Right lobe of liver (tissue), 6 donors: ENCODE measurements at regions not wholly inside any gene's neighbourhood (a gene's known extent, or its start where the extent isn't known, plus 50 kb on each side); places are given as distances from the start of the nearest gene placed in this dataset.

ENCODE experiments used
- ATAC-seq, 4 donors: fragments of 200-7000 bp; cut with Tn5 transposase; one replicate each; pipeline ENCODE4 v1.9.1; 2020; ENCODE audit warnings: mild to moderate bottlenecking in 4 of 4, moderate library complexity in 4 of 4
- DNase-seq, 3 donors: peaks; one replicate each; pipeline ENCODE4 v3.0.0-alpha.2; 2020
- H3K27ac ChIP-seq, 3 donors: fragments of 200-600 bp; one replicate each; pipeline ENCODE4 v1.8.0; 2022
- H3K27me3 ChIP-seq, 2 donors: fragments of 200-600 bp; one replicate each; pipeline ENCODE4 v1.8.0; 2022
- H3K36me3 ChIP-seq, 4 donors: fragments of 200-600 bp; sonication (generic) in 1 of 4; one replicate each; pipeline versions ENCODE4 v1.5.1 to v1.8.0; 2017 to 2022; ENCODE audit warnings: control low read depth in 1 of 4
- H3K4me1 ChIP-seq, 4 donors: fragments of 200-600 bp; sonication (generic) in 1 of 4; one replicate each; pipeline versions ENCODE4 v1.5.1 to v1.8.0; 2017 to 2022; ENCODE audit warnings: control low read depth in 1 of 4
- H3K4me3 ChIP-seq, 3 donors: fragments of 200-600 bp; one replicate each; pipeline ENCODE4 v1.8.0; 2022
- H3K9me3 ChIP-seq, 4 donors: fragments of 200-600 bp; sonication (generic) in 1 of 4; one replicate each; pipeline versions ENCODE4 v1.5.1 to v1.8.0; 2017 to 2022; ENCODE audit warnings: control low read depth in 1 of 4
- CTCF ChIP-seq, 4 donors: fragments of 200-600 bp in 3 of 4; fragments of 450-650 bp in 1 of 4; IDR thresholded peaks; one replicate each; pipeline versions ENCODE4 v1.5.1 to v1.8.0; 2016 to 2022; ENCODE audit warnings: antibody characterized with exemption in 4 of 4, mild to moderate bottlenecking in 2 of 4
- POLR2A ChIP-seq: fragments of 450-650 bp; IDR thresholded peaks from one replicate; pipeline ENCODE4 v1.6.1; 2017; ENCODE audit warnings: antibody characterized with exemption, mild to moderate bottlenecking
- WGBS: methylation state at CpG from one replicate; pipeline ENCODE4 v1.1.6; 2018; ENCODE audit warnings: low coverage, low lambda C conversion rate; ENCODE audit not compliant: insufficient coverage; ENCODE audit errors: missing lambda C conversion rate; 5-methylcytosine and 5-hydroxymethylcytosine counted together
- intact Hi-C, 2 donors: fragments of 100-400 bp; cut with DNase I; formaldehyde crosslinking; loops; one replicate each; pipeline versions ENCODE4 v1.11.2 to v1.14.1; 2022
- donor health status: DM: no; HTN: yes; CAD: no.
- donor health status: DM: no; HTN: no; CAD: no.
- donor health status: DM: no; HTN: no; CAD: no.
- donor health status: DM: no; HTN: yes; CAD: no.
- donor health status: DM: no; HTN: yes; CAD: no.

DNA sequence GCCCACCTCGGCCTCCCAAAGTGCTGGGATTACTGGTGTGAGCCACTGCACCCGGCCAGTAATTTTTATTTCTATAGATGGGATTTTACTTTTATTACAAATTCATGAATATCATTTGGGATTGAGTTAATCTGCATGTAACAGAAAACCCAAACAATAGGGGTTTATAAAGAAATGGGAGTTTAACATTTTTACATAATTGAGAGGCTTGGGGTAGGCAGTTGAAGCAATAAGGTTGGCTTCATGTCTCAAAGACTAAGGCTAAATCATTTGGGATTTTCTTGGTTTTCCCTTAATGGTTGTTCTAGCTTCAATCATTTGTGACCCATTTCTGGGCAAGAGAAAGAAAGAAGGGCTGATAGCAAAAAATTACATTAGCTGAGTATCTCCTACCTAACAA lies 118.7 kb upstream of the FOXD3 start:
- ATAC-seq (no peak), DNase-seq (no peak)
- TF ChIP-seq POLR2A (no peak), CTCF (IDR thresholded peaks at IDR 0.05) (no peak)
- Histone ChIP-seq H3K9me3 (no peaks in the 10 kb centered on the region), H3K4me3 (no peak overlapping the region), H3K27me3 (peaks cover 0 to 5% of the 10 kb centered on the region in 2 donors), H3K4me1 (no peaks in the 10 kb centered on the region), H3K36me3 (no peaks in the 10 kb centered on the region), H3K27ac (no peak overlapping the region)
- intact Hi-C loops: no loop called here
- WGBS: 64% methylated on average over 2 of the region's 2 CpGs

GRCh38 chr1:63205776-63206175 lies 116.6 kb upstream of the FOXD3 start:
- TF ChIP-seq CTCF (IDR thresholded peaks at IDR 0.05): no peak
- no peak for TF ChIP-seq POLR2A
- no peaks in the 10 kb centered on the region for H3K4me1 ChIP-seq
- H3K9me3 ChIP-seq: no peaks in the 10 kb centered on the region
- no peak overlapping the region for H3K27ac ChIP-seq
- H3K27me3 ChIP-seq: peaks cover 0 to 5% of the 10 kb centered on the region in 2 donors
- intact Hi-C loops: no loop called here
- DNase-seq: no peak
- 75% methylated on average over 2 of the region's 3 CpGs for WGBS
- no peak overlapping the region for H3K4me3 ChIP-seq
- no peak for ATAC-seq
- H3K36me3 ChIP-seq: no peaks in the 10 kb centered on the region

GRCh38 chr1:63214553-63214952 lies 107.8 kb upstream of the FOXD3 start:
- ATAC-seq: no peak
- 81% methylated on average over 2 of the region's 2 CpGs for WGBS
- H3K9me3 ChIP-seq: no peaks in the 10 kb centered on the region

DNA sequence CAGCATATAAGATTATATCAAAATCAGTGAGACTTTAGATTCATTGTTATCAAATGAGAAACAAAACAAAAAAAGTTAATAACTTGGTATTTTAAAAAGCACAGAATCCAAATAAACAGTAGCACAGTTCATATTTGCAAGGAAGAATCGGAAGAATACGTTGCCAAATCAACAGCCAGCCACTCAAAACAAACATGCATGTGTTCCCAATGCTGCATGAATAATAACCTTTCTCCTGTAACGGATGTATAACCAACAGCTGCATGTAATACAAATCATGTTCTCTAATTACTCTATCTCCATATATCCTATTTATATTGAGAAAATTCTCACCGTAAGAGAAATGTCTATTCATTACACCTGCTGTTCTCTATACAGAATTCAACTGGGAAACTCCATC lies 98.9 kb upstream of the FOXD3 start:
- Histone ChIP-seq H3K4me1 (no peaks in the 10 kb centered on the region), H3K4me3 (no peak overlapping the region), H3K36me3 (no peaks in the 10 kb centered on the region), H3K9me3 (no peaks in the 10 kb centered on the region), H3K27ac (no peak overlapping the region), H3K27me3 (no peaks in the 10 kb centered on the region)
- intact Hi-C loops: no loop called here
- no peak for DNase-seq
- no peak for ATAC-seq
- TF ChIP-seq POLR2A (no peak), CTCF (IDR thresholded peaks at IDR 0.05) (no peak)
- WGBS: 47% methylated on average over 4 of the region's 4 CpGs

More at GRCh38 chr1:63214553-63214952, 107.8 kb upstream of the FOXD3 start:
- TF ChIP-seq POLR2A (no peak), CTCF (IDR thresholded peaks at IDR 0.05) (no peak)
- Histone ChIP-seq H3K27ac (no peak overlapping the region), H3K36me3 (no peaks in the 10 kb centered on the region), H3K4me1 (no peaks in the 10 kb centered on the region), H3K4me3 (no peak overlapping the region), H3K27me3 (no peaks in the 10 kb centered on the region)
- DNase-seq: no peak
- intact Hi-C loops: no loop called here

- intact Hi-C loops: no loop called here
- no peaks in the 10 kb centered on the region for H3K9me3 ChIP-seq
- H3K27me3 ChIP-seq: no peaks in the 10 kb centered on the region
- H3K27ac ChIP-seq: no peak overlapping the region
- TF ChIP-seq POLR2A (no peak), CTCF (IDR thresholded peaks at IDR 0.05) (no peak)
- H3K4me3 ChIP-seq: no peak overlapping the region
- no peaks in the 10 kb centered on the region for H3K36me3 ChIP-seq
- WGBS: 82% methylated on average over 2 of the region's 3 CpGs
- DNase-seq: no peak
- no peaks in the 10 kb centered on the region for H3K4me1 ChIP-seq
- ATAC-seq: no peak
Observed at GRCh38 chr1:63230722-63231121, 91.6 kb upstream of the FOXD3 start.
